T-helper 1 cell (primary cell): ENCODE measurements at regions not wholly inside any gene's neighbourhood (a gene's known extent, or its start where the extent isn't known, plus 50 kb on each side); places are given as distances from the start of the nearest gene placed in this dataset.
A peak's percentile ranks its signal among the peaks of the same experiment; 100 is the strongest.

Source experiments
- DNase-seq, 5 donors: peaks; one replicate each; pipeline ENCODE4 v3.0.0-alpha.2; 2012 to 2020

DNA sequence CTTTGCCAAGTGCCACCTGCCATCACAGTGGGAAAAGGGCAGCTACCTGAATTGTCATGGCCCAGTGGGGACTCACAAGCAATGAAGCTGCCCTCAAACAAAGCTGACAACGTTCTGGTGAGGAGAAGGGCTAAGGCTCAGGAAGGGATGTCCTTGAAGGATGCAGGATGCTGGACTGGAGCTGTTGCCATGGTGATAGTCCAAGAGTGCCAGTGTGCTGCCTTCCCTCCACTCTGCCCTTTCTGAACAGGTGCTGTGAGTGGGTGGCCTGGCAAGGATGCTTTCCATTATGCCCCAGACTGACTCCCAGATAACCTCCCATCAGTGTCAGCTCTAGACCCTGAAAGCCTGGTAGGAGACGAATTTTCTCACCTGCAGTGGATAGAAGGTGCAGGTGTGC is 137.8 kb upstream of the GYPC start:
- DNase-seq, result no peak

DNA sequence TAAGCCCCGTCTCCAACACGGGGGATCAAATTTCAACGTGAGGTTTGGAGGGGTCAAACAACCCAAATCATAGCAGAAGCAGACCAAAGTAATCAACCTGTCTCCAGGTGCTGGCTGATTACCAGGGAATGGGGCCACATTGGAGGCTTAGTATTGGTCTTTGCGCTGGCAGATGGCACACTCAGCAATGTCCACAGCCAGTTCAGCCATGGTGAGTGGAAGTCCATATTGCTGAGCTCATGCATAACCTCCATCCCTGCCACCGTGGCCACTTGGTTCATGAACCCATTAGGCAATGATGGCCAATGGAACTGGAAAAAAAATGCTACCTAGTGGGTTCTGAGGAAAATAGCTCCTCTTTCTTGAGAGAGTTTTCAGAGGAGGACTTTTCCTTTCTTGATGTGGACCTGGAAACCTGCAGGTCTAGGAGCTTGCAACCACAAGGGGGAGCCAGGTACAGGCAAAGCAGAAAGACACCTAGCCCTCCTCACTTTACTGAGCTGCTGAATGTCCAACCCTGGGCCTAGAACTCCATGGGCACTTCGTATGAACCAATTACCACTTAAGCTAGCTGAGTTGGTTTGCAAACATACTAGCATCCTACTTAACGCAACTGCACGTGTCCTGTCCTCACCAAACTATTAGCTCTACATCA is 128.0 kb upstream of the GYPC start:
- peak; percentile 28 to 69 (median 58) for DNase-seq

DNA sequence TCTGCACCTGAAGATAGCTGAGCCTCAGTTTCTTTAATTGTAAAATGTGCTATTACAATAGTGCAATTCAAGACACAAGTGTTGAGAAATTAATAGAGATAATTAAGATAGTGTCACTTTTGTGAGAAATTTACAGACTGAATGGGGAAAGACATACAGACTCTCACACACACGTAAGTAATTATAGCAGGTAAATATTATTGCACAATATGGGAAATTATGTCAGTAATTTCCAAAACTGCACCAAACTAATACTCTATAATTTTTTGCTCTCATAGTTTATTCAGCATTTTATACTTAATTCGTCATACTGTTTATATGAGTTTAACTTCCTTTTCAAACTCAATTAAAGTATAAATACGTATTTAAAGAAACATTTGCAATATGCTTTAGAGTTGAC is 124.9 kb upstream of the GYPC start:
- DNase-seq, result no peak

DNA sequence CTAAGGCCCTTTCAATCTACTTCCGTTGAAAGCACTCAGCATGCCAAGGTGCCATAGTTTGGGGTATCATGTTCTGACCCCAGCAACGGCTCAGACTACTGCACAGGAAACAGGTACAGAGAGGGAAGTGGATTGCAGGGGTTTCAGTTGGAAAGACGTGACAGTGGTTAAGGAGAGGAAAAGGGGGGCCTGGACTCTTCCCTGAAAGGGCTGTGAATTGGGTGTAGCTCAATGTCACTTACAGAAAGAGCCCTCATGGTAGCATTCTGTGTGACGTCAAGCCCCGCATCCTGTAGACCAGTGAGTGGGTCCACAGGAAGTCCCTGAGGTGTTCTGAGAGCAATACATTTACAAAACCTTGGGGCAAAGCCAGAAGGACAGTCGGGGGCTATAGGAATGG is 121.5 kb upstream of the GYPC start:
- peak in 1 of 5 donors; percentile 33 for DNase-seq

DNA sequence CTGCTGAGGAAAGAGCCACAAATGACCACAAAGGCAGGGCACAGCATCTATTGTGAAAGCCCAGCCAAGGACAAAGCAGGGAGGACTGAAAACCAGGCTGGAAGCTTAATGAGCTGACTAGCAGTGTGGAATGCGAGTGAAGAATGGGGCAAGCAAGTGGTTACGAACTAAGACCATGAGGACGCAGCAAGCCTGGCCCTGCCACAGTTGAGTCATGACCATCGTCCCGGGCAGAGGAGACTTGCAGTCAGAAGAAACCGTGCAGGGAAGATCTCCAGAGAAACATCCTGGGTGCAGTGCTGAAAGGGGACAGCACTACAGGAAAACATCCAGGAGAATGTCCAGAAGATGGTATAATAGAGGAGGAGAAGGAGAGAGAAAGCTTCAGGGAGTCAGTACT is 120.5 kb upstream of the GYPC start:
- DNase-seq, result no peak

DNA sequence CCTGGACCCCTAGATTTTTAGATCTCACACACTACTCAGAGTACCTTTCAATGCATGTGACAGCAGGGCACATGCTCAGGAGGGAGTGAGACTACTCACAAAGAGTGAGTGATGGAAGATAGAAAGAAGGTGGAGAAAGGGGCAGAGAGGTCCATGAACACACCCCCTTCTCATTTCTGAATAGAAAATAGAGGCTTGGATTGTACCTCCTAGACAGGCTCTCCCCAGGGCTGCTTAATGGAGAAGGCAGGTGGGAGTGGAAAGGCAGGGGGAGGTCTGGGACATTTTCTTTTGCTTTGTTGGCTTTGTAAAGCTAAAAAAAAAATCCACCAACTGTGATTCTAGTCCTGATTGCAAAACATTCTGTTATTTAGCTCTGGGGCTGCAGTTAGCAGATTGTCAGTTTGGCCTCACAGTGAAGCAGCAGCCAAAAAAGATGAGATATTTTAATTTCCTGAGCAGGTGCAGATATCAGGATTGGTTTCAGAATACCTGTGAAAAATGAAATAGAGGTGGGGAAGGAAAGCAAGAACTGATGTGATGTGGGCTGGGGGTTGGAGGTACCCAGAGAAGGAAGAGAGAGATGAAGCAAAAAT is 119.3 kb upstream of the GYPC start:
- no peak for DNase-seq

DNA sequence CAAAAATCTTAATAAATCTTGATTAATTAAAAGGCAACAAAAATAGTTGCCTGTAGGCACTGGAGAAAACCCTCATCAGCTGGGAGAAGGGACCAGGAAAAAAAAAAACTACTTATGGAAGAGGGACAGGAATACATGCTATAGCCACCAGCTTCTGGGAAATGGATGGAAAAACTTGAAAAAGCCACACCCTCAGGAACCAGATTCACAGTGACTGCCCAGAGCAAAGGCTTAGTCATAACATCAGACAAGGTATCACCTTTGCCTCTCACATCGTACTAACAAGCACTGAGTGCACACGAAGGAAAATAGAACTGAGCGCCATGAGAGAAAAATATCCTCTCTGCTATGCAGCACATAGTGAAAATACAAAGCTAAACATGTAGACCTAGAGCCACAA is 116.9 kb upstream of the GYPC start:
- no peak for DNase-seq

DNA sequence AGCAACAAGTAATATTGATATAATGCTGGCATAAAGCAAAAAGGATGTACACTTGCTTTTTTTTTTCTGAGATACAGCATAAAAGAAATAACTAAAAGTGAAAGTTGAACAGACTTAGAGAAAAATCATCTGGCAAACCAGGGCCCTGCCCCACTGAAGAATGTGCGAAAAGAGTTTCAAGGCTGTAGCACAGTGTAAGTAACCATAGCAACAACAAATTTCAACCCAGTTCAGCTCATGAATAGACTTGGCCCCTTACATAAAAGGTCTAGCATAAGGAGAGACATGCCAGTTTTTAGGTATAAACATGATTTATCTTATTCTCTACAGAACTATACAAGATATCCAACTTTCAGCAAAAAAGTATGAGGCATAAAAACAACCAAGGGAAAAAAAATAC is 113.7 kb upstream of the GYPC start:
- DNase-seq, result no peak

DNA sequence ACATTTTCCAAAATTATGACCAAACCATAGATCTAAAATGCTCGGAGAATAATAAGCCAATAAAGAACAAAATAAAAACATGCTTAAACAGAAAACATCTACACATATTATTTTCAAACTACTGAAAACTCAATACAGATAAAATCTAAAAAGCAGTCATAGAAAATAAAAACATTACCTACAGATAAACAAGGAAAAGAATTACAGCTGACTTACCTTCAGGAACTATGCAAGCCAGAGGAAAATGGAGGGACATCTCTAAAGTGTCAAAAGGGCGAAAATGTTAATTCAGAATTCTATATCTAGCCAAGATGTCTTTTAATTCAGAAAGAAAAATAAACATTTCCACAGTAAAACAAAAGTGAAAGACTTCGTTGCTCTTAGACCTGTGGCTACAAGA is 112.9 kb upstream of the GYPC start:
- no peak for DNase-seq

DNA sequence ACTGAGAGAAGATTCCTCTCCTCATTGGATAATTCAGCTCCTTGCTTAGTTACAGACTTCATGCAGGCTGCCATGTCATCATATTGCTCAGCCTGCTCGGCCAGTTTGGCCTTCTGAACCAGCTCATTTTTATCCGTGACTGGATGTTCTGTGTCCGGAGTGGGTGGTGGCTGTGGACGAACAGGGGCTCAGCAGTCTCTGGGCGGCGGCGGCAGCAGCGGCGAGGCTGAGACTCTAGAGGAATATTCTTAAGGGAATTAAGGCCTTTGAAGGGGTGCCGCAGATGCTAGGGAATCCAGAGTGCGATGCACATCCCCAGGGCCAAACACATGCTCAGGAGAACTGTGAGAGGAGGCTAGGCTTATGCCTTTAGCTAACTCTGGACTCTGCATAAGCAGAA is 97.9 kb upstream of the GYPC start:
- no peak for DNase-seq

DNA sequence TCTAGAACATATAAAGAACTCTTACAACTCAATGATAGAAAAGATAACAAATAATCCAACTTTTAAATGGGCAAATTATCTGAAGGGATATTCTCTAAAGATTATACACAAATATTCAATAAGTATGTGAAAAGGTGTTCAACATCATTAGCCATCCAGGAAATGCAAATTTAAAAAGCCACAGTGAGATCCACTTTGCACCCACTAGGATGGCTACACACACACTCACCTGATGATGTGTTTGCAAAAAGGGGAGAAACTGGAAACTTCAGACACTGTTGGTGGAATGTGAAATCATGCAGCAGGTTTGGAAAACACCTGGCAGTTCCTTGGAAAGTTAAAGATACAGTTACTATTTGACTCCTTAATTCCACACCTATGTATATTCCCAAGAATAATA is 87.2 kb upstream of the GYPC start:
- no peak for DNase-seq

DNA sequence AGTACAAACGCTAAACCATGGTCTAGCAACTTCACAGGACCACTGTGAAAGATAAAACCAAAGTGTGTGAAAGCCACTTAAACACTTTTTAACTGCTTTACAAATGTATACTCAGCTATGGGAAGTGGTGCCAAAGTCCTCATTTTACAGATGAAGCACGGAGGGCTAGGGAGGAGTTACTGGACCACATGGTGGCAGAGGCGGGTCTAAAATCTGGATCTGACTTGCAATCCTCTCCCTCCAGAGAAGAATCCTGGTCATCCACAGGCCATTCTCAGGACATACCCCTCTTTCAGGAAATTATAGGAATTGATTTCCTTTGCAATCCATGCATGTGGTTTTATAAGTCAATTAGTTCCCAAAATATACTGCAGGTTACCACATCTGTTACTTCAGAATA is 84.6 kb upstream of the GYPC start:
- no peak for DNase-seq

DNA sequence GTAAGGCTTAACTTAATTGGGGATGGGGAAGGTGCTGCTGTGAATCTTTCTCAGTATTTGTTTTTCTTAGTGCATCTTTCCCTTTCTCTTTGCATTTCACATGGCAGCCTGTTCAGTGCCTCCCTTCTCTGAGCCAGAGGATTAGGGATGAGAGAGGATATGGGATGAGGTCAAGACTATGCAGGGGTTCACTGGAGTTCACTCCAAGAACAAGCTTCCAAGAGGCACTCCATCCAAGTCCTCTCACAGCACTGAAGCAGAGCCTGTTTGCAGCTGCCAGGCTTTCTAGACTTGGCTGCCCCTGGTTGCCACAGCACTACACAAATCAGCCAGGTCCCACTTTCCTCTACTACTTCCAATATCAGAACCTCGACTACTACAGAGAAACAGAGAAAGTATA is 80.3 kb upstream of the GYPC start:
- DNase-seq, result no peak

DNA sequence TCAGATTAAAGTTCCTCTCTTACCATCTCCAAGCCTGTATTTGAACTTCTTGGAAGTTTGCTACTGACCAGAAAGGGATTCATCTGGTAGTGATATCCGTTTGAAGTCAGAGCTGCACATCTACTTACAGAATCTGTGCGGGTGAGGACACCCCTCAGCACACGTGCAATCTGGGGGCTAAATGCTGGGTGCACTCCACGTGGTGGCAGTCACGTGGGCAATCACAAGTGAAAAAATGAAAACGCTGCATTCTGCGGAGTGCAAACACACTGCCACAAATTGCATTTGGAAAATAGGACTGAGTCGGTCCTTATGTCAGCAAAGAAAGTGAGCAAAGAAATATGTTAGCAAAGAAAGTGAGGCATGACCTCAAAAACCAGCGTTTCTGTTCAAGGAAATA is 76.1 kb upstream of the GYPC start:
- DNase-seq, result no peak

DNA sequence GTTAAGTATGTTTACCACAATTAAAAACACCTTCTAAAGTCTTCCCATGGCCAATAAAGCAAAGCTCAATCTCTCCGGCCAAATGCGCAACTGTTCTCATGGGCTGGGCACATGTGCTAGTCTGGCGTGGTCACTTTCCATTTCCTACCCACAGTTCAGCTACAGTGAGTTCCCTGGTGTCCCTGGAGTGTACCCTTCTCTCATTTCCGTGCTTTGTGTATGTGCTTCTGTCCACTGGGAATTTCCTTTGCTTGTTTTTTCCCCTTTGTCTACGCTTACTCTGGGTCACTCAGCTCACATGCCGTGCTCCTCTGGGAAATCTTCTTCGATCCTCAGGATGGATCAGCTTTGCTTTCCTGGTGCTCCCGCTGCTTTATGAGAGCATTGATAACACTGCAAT is 69.6 kb upstream of the GYPC start:
- no peak for DNase-seq

DNA sequence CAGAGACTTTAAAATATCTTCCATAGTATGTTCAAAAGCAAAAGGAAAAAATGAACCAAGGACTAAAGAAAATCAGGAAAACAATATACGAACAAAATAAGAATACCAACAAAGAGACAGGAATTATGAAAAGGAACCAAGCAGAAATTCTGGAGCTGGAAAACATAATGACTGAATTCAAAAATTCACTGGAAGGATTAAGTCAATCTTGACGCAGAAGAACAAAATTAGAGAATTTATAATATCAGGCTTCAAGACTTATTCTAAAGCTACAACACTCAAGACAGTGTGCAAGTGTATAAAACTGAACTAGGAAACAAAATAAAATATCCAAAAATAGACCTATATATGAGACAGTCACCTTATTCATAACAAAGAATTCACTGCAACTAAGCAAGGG is 56.9 kb upstream of the GYPC start:
- no peak for DNase-seq

DNA sequence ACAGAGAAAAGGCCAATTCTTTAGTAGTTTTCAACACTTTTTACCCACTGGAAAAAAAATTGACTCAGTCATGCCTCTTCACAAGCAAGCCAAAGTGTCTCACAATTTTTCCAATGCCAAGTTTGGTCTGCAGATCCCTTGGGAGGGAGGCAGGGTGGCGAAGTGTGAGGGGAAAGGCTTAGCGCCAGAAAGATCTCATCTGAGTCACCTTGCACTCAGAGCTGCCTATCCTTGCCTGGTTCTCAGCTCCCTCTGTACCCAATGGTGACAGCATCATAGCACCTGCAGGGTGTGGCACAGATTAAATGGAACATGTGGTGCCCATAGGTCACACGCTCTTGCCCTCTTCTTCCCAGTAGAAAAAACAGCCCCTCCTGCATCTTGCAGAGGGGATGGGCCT is 55.2 kb upstream of the GYPC start:
- no peak for DNase-seq

DNA sequence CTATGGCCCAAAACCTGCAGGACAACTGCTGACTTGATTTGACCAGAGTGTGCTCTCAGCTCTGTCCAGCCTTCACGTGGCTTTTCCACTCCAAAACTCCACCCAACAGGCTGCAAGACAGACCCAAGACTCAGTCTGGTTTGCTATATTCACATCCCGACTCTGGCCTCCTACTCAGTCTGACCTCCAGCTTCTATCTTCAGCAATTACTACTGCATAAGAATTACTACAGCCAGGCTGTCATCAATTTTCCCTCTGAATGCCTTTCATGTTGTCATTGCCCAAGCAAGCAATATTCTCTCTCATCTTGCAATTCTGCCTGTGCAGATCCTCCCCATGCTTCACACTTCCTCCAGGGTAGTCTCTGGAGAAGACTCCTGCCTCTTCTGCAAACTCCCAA is 53.6 kb upstream of the GYPC start:
- DNase-seq, result no peak
